Neural progenitor cell (in vitro differentiated cells): ENCODE measurements at regions not wholly inside any gene's neighbourhood (a gene's known extent, or its start where the extent isn't known, plus 50 kb on each side); places are given as distances from the start of the nearest gene placed in this dataset.

ENCODE experiments used
- DNase-seq: peaks from one replicate; pipeline ENCODE4 v3.0.0-alpha.2; 2016; ENCODE audit warnings: low spot score
- H2AFZ ChIP-seq: fragments of 200-600 bp; sonication (generic); replicated peaks from 2 replicates; pipeline ENCODE4 v1.6.1; 2016; ENCODE audit warnings: antibody characterized with exemption
- H3F3A ChIP-seq: fragments of 200-600 bp; sonication (generic); 2 replicates; pipeline ENCODE4 v1.6.1; 2016; ENCODE audit warnings: antibody characterized with exemption, low read depth
- H3K27ac ChIP-seq: fragments of 200-600 bp; sonication (generic); 2 replicates; pipeline ENCODE4 v1.5.1; 2016; ENCODE audit warnings: mild to moderate bottlenecking
- H3K27me3 ChIP-seq: fragments of 200-600 bp; sonication (generic); 2 replicates; pipeline ENCODE4 v1.6.1; 2016; ENCODE audit warnings: mild to moderate bottlenecking, moderate library complexity
- H3K36me3 ChIP-seq: fragments of 200-600 bp; sonication (generic); 2 replicates; pipeline ENCODE4 v1.5.1; 2016
- H3K4me1 ChIP-seq: fragments of 200-600 bp; sonication (generic); 2 replicates; pipeline ENCODE4 v1.6.1; 2016; ENCODE audit warnings: mixed run types
- H3K4me2 ChIP-seq: fragments of 200-600 bp; sonication (generic); 2 replicates; pipeline ENCODE4 v1.6.1; 2016
- H3K4me3 ChIP-seq: fragments of 200-600 bp; sonication (generic); 2 replicates; pipeline ENCODE4 v1.5.1; 2016
- H3K79me2 ChIP-seq: fragments of 200-600 bp; sonication (generic); 2 replicates; pipeline ENCODE4 v1.6.1; 2016; ENCODE audit warnings: low read depth
- H3K9ac ChIP-seq: fragments of 200-600 bp; sonication (generic); 2 replicates; pipeline ENCODE4 v1.6.1; 2016
- H3K9me3 ChIP-seq: fragments of 200-600 bp; sonication (generic); 2 replicates; pipeline ENCODE4 v1.5.1; 2016; ENCODE audit warnings: low read depth
- H4K20me1 ChIP-seq: fragments of 200-600 bp; sonication (generic); 2 replicates; pipeline ENCODE4 v1.6.1; 2016; ENCODE audit warnings: low read depth
- H3K27ac Mint-ChIP-seq: 3 replicates; pipeline ENCODE4 v1.8.0; 2021; ENCODE audit warnings: mixed read lengths
- H3K27me3 Mint-ChIP-seq: 2 replicates; pipeline ENCODE4 v1.8.0; 2022; ENCODE audit warnings: low read depth, mild to moderate bottlenecking, inconsistent platforms, moderate library complexity, mixed read lengths; ENCODE audit not compliant: insufficient read depth
- H3K36me3 Mint-ChIP-seq: 3 replicates; pipeline ENCODE4 v1.8.0; 2021; ENCODE audit warnings: mixed read lengths
- H3K4me1 Mint-ChIP-seq: 3 replicates; pipeline ENCODE4 v1.8.0; 2021; ENCODE audit warnings: mixed read lengths
- H3K4me3 Mint-ChIP-seq: 3 replicates; pipeline ENCODE4 v1.8.0; 2021; ENCODE audit warnings: mild to moderate bottlenecking, moderate library complexity, mixed read lengths
- H3K9me3 Mint-ChIP-seq: 3 replicates; pipeline ENCODE4 v1.8.0; 2020; ENCODE audit warnings: mixed read lengths
- EZH2 ChIP-seq: fragments of 200-600 bp; sonication (generic); IDR thresholded peaks from 2 replicates; pipeline ENCODE4 v1.6.1; 2017; ENCODE audit warnings: antibody characterized with exemption, mild to moderate bottlenecking, moderate library complexity
- EZH2phosphoT487 ChIP-seq: fragments of 200-600 bp; sonication (generic); IDR thresholded peaks from 2 replicates; pipeline ENCODE4 v1.6.1; 2017; ENCODE audit warnings: antibody characterized with exemption
- TF ChIP-seq, protein P1 (sequence below): fragments of 200-600 bp; sonication (generic); IDR thresholded peaks from 2 replicates; pipeline ENCODE4 v1.5.1; 2017; ENCODE audit warnings: antibody characterized with exemption, mild to moderate bottlenecking

DNA sequence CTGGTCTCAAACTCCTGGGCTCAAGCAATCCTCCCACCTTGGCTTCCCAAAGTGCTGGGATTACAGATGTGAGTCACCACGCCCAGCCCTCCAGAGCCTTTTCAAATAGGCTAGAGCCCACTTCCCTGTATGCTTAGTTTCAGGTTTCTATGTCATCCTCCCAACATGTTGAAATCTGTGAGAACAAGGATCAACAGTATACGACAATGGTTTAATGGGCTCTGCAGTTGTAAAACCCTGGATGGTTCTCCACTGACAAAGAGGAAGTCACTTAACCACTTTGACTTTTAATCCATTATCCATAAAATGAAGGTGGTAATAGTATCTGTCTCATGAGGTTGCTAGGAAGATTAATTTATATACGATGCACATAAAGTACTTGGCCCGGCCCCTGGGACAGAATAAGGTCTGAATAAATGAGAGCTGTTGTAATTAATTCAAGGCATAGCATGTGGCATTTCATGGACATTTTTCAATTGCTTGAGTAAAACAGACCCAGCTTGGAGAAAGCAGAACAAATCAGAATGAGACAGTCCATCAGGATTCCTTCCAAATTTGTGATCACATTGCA is 113.9 kb upstream of the ZNF648 start:
- H3K4me1 ChIP-seq, result no peaks in the 10 kb centered on the region

DNA sequence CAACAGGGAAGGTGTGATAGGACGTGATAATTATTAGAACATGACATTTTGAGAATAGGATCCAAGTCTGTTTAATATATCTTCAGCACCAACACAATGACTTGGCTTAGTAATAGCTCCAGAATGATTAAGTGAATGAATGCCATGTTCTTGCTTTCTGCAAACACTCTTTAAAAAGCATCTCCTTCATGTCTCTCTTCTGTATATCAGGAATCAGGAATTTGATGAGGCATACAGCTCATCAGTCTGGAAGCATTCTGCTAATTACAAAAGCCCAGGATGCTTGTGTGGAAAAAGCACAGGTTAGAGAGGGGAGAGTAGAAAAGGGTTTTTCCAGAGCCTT is 113.0 kb upstream of the ZNF648 start:
- Histone ChIP-seq H3K9ac (no peak overlapping the region), H2AFZ (no peak overlapping the region), H3K79me2 (no peaks in the 10 kb centered on the region), H3K4me1 (no peaks in the 10 kb centered on the region), H3F3A (no peaks in the 10 kb centered on the region), H4K20me1 (no peaks in the 10 kb centered on the region), H3K9me3 (no peaks in the 10 kb centered on the region), H3K27ac (no peak overlapping the region), H3K4me3 (no peak overlapping the region), H3K27me3 (no peaks in the 10 kb centered on the region), H3K4me2 (no peak overlapping the region), H3K36me3 (no peaks in the 10 kb centered on the region)
- TF ChIP-seq, protein P1, sequence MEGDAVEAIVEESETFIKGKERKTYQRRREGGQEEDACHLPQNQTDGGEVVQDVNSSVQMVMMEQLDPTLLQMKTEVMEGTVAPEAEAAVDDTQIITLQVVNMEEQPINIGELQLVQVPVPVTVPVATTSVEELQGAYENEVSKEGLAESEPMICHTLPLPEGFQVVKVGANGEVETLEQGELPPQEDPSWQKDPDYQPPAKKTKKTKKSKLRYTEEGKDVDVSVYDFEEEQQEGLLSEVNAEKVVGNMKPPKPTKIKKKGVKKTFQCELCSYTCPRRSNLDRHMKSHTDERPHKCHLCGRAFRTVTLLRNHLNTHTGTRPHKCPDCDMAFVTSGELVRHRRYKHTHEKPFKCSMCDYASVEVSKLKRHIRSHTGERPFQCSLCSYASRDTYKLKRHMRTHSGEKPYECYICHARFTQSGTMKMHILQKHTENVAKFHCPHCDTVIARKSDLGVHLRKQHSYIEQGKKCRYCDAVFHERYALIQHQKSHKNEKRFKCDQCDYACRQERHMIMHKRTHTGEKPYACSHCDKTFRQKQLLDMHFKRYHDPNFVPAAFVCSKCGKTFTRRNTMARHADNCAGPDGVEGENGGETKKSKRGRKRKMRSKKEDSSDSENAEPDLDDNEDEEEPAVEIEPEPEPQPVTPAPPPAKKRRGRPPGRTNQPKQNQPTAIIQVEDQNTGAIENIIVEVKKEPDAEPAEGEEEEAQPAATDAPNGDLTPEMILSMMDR, result no peak
- TF ChIP-seq EZH2phosphoT487 (no peak), EZH2 (no peak)
- DNase-seq, result no peak
- no peak overlapping the region for H3K27ac Mint-ChIP-seq
- no peaks in the 10 kb centered on the region for H3K4me1 Mint-ChIP-seq
- no peaks in the 10 kb centered on the region for H3K9me3 Mint-ChIP-seq
- H3K36me3 Mint-ChIP-seq, result no peaks in the 10 kb centered on the region
- H3K4me3 Mint-ChIP-seq, result no peak overlapping the region
- no peaks in the 10 kb centered on the region for H3K27me3 Mint-ChIP-seq

More for the DNA sequence above, 113.9 kb upstream of the ZNF648 start:
- H2AFZ ChIP-seq, result no peak overlapping the region
- Mint-ChIP-seq H3K4me3 (no peak overlapping the region), H3K4me1 (no peaks in the 10 kb centered on the region), H3K36me3 (no peaks in the 10 kb centered on the region), H3K27me3 (no peaks in the 10 kb centered on the region), H3K27ac (no peak overlapping the region), H3K9me3 (no peaks in the 10 kb centered on the region)
- H3K27ac ChIP-seq, result no peak overlapping the region
- no peaks in the 10 kb centered on the region for H3K27me3 ChIP-seq
- H3F3A ChIP-seq, result no peaks in the 10 kb centered on the region
- no peak for DNase-seq
- H3K4me2 ChIP-seq, result no peak overlapping the region
- TF ChIP-seq, protein P1, result no peak
- no peak for TF ChIP-seq EZH2phosphoT487
- H3K9ac ChIP-seq, result no peak overlapping the region
- no peaks in the 10 kb centered on the region for H4K20me1 ChIP-seq
- no peaks in the 10 kb centered on the region for H3K9me3 ChIP-seq
- no peak overlapping the region for H3K4me3 ChIP-seq
- no peaks in the 10 kb centered on the region for H3K36me3 ChIP-seq
- no peaks in the 10 kb centered on the region for H3K79me2 ChIP-seq

GRCh38 chr1:182173808-182174512 is 112.4 kb upstream of the ZNF648 start:
- Mint-ChIP-seq H3K4me3 (no peak overlapping the region), H3K27me3 (no peaks in the 10 kb centered on the region), H3K9me3 (no peaks in the 10 kb centered on the region), H3K36me3 (no peaks in the 10 kb centered on the region), H3K27ac (no peak overlapping the region), H3K4me1 (no peaks in the 10 kb centered on the region)
- no peaks in the 10 kb centered on the region for H4K20me1 ChIP-seq
- H2AFZ ChIP-seq, result no peak overlapping the region
- H3F3A ChIP-seq, result no peaks in the 10 kb centered on the region
- no peaks in the 10 kb centered on the region for H3K9me3 ChIP-seq
- no peaks in the 10 kb centered on the region for H3K79me2 ChIP-seq
- no peaks in the 10 kb centered on the region for H3K36me3 ChIP-seq
- DNase-seq, result no peak
- TF ChIP-seq EZH2phosphoT487 (no peak), EZH2 (no peak)
- TF ChIP-seq, protein P1, result no peak
- no peak overlapping the region for H3K27ac ChIP-seq
- H3K9ac ChIP-seq, result no peak overlapping the region
- no peak overlapping the region for H3K4me3 ChIP-seq
- H3K27me3 ChIP-seq, result no peaks in the 10 kb centered on the region
- no peaks in the 10 kb centered on the region for H3K4me1 ChIP-seq
- H3K4me2 ChIP-seq, result no peak overlapping the region
